GM21619 (cell line): ENCODE measurements at regions not wholly inside any gene's neighbourhood (a gene's known extent, or its start where the extent isn't known, plus 50 kb on each side); places are given as distances from the start of the nearest gene placed in this dataset.

Experiments
- ATAC-seq: cut with Tn5 transposase; IDR thresholded peaks from one replicate; pipeline ENCODE4 v1.9.1; 2021; ENCODE audit not compliant: unreplicated experiment

GRCh38 chr1:87194271-87194774, 134.4 kb upstream of the LMO4 start:
- ATAC-seq: no peak

- ATAC-seq: no peak
Observed at GRCh38 chr1:87194856-87195255, 133.8 kb upstream of the LMO4 start.

- no peak for ATAC-seq
Observed at GRCh38 chr1:87196110-87196827, 132.4 kb upstream of the LMO4 start.

GRCh38 chr1:87197156-87197555, 131.5 kb upstream of the LMO4 start:
- no peak for ATAC-seq

GRCh38 chr1:87197641-87198040, 131.0 kb upstream of the LMO4 start:
- ATAC-seq: no peak

GRCh38 chr1:87200875-87201638, 127.6 kb upstream of the LMO4 start:
- no peak for ATAC-seq

GRCh38 chr1:87201768-87202167, 126.9 kb upstream of the LMO4 start:
- no peak for ATAC-seq

- ATAC-seq: no peak
Observed at GRCh38 chr1:87202451-87202850, 126.2 kb upstream of the LMO4 start.

GRCh38 chr1:87202922-87203655, 125.6 kb upstream of the LMO4 start:
- ATAC-seq: peak; percentile 92

- no peak for ATAC-seq
Observed at GRCh38 chr1:87203904-87204303, 124.8 kb upstream of the LMO4 start.

GRCh38 chr1:87204441-87204840, 124.2 kb upstream of the LMO4 start:
- no peak for ATAC-seq

GRCh38 chr1:87204921-87205320, 123.8 kb upstream of the LMO4 start:
- no peak for ATAC-seq

- no peak for ATAC-seq
Observed at GRCh38 chr1:87206044-87206831, 122.4 kb upstream of the LMO4 start.

- ATAC-seq: no peak
Observed at GRCh38 chr1:87208080-87208479, 120.6 kb upstream of the LMO4 start.

- no peak for ATAC-seq
Observed at GRCh38 chr1:87208931-87209330, 119.7 kb upstream of the LMO4 start.

GRCh38 chr1:87210151-87210550, 118.5 kb upstream of the LMO4 start:
- no peak for ATAC-seq

GRCh38 chr1:87212431-87213134, 116.1 kb upstream of the LMO4 start:
- ATAC-seq: no peak

GRCh38 chr1:87213135-87213515, 115.6 kb upstream of the LMO4 start:
- no peak for ATAC-seq

- ATAC-seq: no peak
Observed at GRCh38 chr1:87215592-87215991, 113.1 kb upstream of the LMO4 start.

- ATAC-seq: no peak
Observed at GRCh38 chr1:87218618-87219017, 110.1 kb upstream of the LMO4 start.
